GM18520 (cell line): ENCODE measurements at regions not wholly inside any gene's neighbourhood (a gene's known extent, or its start where the extent isn't known, plus 50 kb on each side); places are given as distances from the start of the nearest gene placed in this dataset.

Source experiments
- ATAC-seq: cut with Tn5 transposase; IDR thresholded peaks from one replicate; pipeline ENCODE4 v1.9.1; 2021; ENCODE audit not compliant: unreplicated experiment

GRCh38 chr4:43918377-43918776, 530.2 kb downstream of the KCTD8 start:
- no peak for ATAC-seq

- no peak for ATAC-seq
These were observed 516.2 kb downstream of the KCTD8 start for GRCh38 chr4:43932448-43932847.

DNA sequence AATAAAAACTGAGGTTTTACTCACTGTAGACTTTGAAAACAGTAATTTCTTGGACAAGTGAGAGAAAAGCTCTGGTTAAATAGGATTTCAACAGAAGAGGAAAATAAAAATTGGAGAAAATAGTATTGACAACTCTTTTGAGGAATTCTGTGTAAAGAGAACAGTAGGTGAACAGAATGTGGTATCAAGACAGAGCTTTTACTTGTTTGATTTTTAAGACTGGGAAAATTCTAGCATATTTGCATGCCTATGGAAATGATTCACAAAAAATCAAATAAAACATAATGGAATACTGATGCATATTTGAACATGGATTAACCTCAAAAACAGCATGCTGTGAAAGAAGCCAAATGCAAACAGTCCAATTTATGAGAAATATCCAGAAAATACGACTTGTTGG, 504.6 kb downstream of the KCTD8 start:
- no peak for ATAC-seq

DNA sequence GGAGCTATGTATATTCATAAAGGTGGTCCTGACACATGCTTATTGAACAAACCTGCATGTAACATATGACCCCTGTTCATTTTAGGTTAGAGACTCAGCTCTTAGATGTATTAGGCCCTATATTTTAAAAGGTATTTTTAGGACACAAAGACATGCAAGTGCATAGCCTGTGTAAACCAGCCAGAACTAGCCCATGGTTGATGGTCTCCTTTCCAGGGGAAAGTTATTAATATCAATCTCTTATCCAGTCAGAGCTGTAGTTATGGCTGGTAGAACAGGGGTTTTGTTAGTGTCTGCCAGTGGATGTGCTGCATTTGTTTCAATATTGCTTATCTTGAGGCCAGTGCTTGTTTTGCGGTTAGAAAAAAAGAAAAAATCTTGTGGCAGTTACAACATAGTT, 488.6 kb downstream of the KCTD8 start:
- no peak for ATAC-seq

- ATAC-seq: no peak
These were observed 480.6 kb downstream of the KCTD8 start for GRCh38 chr4:43968011-43968410.

DNA sequence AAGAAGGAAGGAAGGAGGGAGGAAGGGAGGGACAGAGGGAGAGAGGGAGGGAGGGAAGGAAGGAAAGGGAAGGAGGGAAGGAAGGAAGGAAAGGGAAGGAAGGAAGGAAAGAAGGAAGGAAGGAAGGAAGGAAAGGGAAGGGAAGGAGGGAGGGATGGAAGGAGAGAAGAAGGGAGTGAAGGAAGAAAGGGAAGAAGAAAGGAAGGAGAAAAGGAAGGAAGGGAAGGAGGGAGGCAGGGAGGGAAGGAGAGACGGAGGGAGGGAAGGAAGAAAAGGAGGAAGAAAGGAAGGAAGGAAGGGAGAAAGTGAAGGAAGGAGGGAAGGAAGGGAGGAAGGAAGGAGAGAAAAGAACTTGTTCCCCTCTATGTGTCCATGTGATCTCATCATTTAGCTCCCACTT, 465.0 kb downstream of the KCTD8 start:
- ATAC-seq: no peak

GRCh38 chr4:43987331-43987944, 461.2 kb downstream of the KCTD8 start:
- ATAC-seq: no peak

DNA sequence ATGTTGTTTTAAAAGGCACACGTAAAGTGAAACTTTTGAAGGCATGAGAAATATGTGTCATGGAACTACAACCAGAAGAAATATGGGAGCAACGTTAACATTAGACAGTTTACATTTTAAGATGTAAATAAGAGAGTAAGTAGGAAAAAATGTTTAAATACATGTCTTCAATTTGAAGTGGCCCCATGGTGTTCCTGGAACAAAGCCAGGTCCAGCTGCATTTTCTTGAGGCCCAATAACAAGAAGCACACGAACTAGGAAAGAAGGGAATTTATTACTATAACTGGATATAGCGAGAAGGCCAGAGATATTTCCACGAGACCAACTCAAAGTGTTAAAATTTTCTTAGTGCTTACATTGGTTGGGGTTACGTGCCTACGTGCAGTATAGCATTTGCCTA, 458.1 kb downstream of the KCTD8 start:
- no peak for ATAC-seq

GRCh38 chr4:43990963-43991362, 457.6 kb downstream of the KCTD8 start:
- no peak for ATAC-seq

DNA sequence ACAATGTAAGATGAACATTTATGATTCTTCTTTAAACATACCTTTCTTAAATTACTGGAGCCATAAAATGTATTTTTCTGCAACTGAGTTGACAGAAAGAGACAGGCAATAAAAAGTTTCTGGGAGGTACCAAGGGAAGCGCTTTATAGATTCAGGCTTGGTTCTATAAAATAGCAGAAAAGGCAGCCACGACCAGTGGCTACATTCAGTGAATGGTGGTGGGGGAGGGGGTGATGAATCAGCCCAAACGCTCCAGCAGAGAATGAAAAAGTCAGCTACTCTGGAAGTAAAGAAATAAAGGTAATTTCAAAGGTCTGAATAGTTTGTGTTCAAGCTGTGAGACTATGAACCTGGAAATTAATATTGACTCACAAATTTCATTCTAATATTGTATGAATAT, 456.1 kb downstream of the KCTD8 start:
- no peak for ATAC-seq

- ATAC-seq: no peak
These were observed 455.3 kb downstream of the KCTD8 start for GRCh38 chr4:43993196-43993902.

GRCh38 chr4:43999669-44000068, 448.9 kb downstream of the KCTD8 start:
- no peak for ATAC-seq

GRCh38 chr4:44002368-44002767, 446.2 kb downstream of the KCTD8 start:
- no peak for ATAC-seq

DNA sequence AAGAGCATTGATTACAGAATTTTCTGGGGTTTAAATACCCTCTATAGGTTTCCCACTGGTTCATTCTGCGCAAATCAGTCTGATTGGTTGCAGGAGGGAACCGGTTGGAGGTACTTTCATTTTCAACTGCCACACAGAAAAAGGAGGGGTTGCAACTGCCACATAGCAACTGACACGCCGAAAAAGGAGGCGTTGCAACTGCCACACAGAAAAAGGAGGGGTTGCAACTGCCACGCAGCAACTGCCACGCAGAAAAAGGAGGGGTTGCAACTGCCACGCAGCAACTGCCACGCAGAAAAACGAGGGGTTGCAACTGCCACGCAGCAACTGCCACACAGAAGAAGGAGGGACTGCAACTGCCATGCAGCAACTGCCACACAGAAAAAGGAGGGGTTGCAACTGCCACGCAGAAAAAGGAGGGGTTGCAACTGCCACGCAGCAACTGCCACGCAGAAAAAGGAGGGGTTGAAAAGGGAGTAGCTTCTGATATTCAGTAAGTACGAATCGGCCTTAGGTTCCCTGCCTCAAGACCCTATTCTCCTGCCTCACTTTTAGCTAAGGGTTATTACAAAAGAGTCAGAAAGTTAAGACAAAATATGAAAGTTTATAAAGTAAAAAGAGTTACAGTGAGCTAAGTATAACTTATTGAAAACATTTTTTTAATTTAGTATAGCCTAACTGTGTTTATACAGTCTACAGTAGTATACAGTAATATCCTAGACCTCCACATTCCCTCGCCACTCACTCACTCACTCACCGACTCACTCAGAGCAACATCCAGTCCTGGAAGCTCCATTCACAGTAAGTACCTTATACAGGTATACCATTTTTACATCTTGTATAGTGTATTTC, 431.8 kb downstream of the KCTD8 start:
- no peak for ATAC-seq

GRCh38 chr4:44017422-44017739, 431.2 kb downstream of the KCTD8 start:
- no peak for ATAC-seq

DNA sequence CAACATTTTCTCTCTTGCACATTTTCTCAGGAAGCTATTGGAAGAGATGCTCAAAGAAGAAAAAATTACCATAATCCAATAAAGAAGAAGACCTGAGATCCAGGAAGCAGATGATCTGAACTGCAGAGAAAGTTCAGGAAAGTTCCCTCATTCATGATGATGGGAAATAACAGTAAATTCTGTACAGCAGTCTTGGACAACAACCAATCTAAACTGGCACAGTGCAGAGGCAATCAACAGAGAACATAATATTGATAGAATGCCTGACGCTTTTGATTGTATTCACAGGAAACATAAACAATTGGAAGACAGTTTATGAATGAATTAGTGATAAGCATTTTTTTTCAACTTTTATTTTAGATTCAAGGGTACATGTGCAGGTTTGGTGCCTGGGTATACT, 428.9 kb downstream of the KCTD8 start:
- ATAC-seq: no peak

GRCh38 chr4:44025376-44026020, 423.1 kb downstream of the KCTD8 start:
- no peak for ATAC-seq

- no peak for ATAC-seq
These were observed 409.8 kb downstream of the KCTD8 start for GRCh38 chr4:44038811-44039210.

DNA sequence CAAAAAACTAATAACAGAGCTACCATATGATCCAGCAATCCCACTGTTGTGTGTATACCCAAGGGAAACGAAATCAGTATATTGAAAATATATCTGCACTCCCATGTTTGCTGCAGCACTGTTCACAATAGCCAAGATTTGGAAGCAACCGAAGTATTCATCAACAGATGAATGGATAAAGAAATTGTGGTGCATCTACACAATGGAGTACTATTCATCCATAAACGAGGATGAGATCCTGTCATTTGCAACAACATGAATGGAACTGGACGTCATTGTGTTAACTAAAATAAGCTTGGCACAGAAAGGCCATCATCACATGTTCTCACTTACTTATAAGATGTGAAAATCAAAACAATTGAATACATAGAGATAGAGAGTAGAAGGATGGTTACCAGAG, 402.1 kb downstream of the KCTD8 start:
- ATAC-seq: no peak

- ATAC-seq: no peak
These were observed 391.9 kb downstream of the KCTD8 start for GRCh38 chr4:44056721-44057151.

- no peak for ATAC-seq
These were observed 377.8 kb downstream of the KCTD8 start for GRCh38 chr4:44070843-44071242.
